22Rv1 (cell line): ENCODE measurements at regions not wholly inside any gene's neighbourhood (a gene's known extent, or its start where the extent isn't known, plus 50 kb on each side); places are given as distances from the start of the nearest gene placed in this dataset.

Source experiments
- H3K27ac ChIP-seq: fragments of 450-650 bp; 2 replicates; pipeline ENCODE4 v1.5.1; 2017
- ZFX ChIP-seq: fragments of 450-650 bp; IDR thresholded peaks from 2 replicates; pipeline ENCODE4 v1.6.1; 2017; ENCODE audit warnings: antibody characterized with exemption, borderline replicate concordance
- TF ChIP-seq, protein P1 (sequence below): fragments of 450-650 bp; IDR thresholded peaks from 2 replicates; pipeline ENCODE4 v1.5.1; 2017; ENCODE audit warnings: mild to moderate bottlenecking

DNA sequence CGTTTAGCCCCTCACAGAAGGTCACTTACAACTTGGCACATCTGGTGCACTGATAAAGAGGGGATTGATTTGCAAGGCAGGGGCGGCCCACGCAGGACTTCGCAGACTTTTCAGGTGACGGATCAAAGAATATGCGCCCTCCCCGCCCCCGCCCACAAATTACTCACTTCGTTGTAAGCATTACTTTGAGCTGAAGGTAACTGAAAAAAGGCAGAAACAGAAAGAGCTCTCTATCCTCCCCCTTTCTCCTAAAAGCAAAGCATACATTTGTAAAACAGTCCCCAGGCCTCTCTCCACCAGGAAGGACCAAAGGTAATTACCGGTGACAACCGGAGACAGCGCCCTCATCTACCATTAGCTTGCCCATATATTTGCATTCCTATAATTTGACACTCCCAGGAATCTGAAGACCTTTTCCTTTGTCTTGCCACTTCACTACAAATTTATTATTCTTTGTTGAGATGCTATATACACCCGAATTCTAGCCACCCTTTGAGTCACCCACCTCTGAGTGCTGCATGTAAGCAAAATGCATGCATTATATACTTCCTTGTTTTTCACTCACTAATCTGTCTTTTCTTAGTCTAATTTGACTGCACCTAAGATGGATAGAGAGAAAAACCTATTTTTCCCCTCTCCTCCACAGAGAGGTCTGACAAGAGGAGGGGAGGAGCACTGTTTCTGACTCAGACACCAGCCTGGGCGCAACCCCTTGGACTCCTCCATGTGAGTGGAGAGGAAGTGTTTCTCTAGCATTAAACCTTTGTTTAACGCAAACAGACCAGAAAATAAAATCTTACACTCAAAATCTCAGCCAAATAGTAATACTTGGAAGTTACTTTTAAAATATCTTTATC, 74.7 kb upstream of the SPIN1 start:
- no peak for TF ChIP-seq ZFX
- TF ChIP-seq, protein P1, sequence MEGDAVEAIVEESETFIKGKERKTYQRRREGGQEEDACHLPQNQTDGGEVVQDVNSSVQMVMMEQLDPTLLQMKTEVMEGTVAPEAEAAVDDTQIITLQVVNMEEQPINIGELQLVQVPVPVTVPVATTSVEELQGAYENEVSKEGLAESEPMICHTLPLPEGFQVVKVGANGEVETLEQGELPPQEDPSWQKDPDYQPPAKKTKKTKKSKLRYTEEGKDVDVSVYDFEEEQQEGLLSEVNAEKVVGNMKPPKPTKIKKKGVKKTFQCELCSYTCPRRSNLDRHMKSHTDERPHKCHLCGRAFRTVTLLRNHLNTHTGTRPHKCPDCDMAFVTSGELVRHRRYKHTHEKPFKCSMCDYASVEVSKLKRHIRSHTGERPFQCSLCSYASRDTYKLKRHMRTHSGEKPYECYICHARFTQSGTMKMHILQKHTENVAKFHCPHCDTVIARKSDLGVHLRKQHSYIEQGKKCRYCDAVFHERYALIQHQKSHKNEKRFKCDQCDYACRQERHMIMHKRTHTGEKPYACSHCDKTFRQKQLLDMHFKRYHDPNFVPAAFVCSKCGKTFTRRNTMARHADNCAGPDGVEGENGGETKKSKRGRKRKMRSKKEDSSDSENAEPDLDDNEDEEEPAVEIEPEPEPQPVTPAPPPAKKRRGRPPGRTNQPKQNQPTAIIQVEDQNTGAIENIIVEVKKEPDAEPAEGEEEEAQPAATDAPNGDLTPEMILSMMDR = no peak
- H3K27ac ChIP-seq = no peak overlapping the region

DNA sequence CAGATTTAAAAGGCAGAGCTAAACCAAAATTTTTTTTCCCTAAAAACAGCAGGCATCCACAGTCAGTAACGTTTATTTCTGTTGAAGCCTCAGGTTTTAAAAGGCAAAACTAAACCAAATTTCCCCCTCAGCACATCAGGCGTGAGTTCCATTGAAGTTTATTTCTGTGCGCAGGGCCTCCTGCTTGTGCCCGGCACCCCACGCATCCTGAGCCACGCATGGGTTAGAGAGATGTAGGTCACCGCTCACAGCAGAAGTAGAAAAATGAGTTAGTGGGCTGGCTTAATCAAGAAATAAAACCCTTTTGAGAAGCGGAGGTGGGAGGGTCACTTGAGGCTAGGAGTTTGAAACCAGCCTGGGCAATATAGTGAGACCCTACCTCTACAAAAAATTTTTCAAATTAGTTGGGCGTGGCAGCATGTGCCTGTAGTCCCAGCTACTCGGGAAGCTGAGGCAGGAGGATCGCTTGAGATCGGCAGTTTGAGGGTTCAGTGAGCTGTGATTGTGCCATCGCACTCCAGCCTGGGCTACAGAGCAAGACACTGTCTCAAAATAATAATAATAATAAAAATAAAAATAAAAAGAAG, 75.6 kb upstream of the SPIN1 start:
- TF ChIP-seq, protein P1 = no peak
- no peak for TF ChIP-seq ZFX
- H3K27ac ChIP-seq = no peak overlapping the region

DNA sequence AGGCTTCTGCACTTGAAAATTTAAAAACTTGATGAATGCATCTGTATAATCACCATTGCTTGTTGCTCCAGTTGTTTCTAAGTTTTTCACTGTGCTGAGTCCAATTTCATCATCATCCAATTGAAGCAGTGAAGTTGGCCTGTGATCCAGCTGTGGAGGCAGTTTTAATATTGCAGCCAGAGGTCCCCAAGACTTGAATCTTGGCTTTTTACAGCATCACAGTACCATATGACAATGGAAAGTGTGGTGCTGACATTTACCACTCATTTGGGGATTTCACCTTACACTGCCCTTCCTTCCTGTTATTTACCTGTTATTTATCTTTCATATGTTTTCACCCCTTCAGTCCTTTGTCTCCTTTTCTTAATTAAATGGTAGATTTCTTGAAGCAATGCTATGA, 76.2 kb upstream of the SPIN1 start:
- no peak overlapping the region for H3K27ac ChIP-seq
- TF ChIP-seq, protein P1 = no peak
- no peak for TF ChIP-seq ZFX

DNA sequence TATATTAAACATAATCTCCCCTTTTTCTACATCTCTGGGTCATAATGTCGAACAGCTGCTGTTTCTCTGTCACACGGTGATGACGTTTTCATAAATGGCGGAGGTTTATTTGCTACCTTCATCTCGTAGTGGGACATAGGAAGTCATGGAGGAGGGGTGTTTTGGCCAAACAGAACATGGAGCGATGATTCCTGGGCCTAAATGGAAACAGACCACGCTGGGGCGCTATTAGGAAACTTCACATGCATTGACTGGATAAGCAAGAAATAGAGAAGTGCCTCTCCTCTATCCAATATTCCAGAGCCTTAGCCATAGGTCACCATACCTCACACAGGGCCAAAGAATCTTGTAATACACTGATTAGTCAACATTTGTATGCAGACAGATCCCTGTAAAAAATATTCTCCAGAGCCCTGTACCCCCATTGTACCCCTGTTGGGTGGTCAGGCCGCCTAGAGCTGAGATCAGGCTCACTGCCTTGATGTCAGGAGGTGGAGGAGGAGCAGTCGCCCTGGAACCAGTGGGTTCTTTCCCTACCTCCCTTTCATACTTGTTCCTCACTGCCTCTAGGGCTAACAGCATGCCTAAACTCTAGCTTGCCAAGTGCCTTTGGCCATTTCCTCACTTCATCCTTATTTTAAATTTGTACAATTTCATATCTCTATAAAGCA, 77.8 kb upstream of the SPIN1 start:
- TF ChIP-seq ZFX = no peak
- TF ChIP-seq, protein P1 = 0 out of 2 replicates have a peak, but pooled peaks have one; percentile 7
- no peak overlapping the region for H3K27ac ChIP-seq

DNA sequence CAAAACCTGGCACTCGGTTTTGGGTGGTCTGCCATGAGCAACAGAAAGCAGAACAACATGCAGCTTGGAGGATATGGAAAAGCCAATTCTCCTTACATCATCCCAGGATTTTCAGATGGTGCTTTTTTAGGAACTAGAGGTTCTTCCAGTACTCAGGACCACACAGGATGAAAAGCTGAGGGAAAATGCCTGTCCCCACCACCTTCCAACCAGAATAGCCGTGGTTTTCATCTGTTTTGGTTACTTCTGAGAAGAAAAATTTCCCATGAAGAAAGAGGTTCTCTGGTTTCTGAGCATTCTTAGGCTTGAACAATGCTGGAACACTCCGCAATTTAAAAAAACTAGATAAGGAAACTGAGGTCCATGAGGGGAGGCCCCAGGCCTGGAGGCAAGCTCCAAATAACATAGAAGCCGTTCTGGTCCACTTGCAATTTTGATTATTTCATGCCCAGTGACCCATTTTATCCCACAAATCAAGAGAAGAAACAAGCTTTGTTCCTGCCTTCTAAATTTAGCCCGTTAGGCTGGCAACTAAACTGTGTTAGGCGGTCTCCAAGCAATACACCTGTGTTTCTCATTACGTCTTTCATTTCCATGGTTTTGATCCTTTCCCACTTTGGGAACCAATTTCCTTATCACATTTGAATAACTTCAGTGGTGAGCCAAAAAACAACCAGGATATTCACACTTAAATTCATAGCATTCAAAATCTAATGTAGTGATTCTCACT, 79.2 kb upstream of the SPIN1 start:
- no peak for TF ChIP-seq ZFX
- no peak overlapping the region for H3K27ac ChIP-seq

DNA sequence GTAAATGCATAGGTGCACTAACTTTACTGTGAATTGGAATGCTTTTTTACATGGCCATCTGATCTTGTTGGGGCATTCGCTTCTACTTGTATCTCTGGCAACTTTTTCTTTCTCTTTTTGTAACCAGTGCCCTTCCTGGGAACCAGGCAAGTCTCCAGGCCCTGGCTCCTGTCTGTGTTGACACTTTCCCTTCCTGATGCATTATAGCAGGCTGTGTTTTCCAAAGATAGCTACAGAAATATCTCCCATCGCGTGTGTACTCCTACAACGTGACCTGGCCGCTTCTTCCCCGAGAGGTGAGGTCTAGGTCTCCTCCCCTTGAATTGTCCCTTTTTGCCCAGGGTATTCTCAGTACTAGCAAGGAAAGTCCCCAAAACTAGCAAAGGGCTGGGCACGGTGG, 81.1 kb upstream of the SPIN1 start:
- TF ChIP-seq, protein P1 = no peak
- TF ChIP-seq ZFX = no peak
- no peak overlapping the region for H3K27ac ChIP-seq

DNA sequence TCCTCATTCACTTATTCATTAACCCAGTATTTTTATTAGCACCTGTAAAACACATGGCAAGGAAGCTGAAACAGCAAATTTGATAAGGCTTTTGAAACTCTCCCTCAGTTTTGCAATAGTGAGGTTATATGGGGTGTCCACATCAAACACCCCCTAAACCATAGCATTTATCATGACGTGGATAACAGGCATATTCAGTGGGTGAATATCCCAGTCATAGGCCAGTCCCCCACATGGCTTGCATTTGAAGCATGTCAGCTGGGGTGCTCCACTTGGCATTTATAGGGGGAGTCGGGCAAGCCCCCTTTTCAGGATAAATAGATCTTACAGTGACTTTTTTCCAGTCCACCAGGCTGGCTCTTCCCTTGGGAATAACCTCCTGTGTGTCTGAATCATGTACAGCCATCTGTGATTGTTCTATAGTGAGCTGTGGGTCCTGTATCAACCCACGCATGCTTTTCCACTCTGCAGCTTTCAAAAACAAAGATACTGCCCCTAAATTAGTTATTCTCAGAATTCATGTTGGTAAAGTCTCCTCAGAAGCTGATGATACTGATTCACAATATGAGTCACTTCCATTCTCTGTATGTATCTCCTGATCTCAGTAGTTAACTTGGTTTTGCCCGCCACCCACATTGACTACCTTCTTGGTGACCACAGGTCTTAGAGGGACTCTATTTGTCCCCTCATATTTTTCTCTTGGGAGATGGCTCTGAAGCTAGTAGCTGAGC, 84.4 kb upstream of the SPIN1 start:
- TF ChIP-seq ZFX = no peak
- TF ChIP-seq, protein P1 = no peak
- H3K27ac ChIP-seq = no peak overlapping the region
